Posterior cingulate gyrus (tissue), 11 donors: ENCODE measurements at regions not wholly inside any gene's neighbourhood (a gene's known extent, or its start where the extent isn't known, plus 50 kb on each side); places are given as distances from the start of the nearest gene placed in this dataset.
A peak's percentile ranks its signal among the peaks of the same experiment; 100 is the strongest.

ENCODE experiments used
- DNase-seq, 10 donors: peaks; one replicate each; pipeline versions ENCODE4 v3.0.0 to v3.0.0-alpha.2; 2020 to 2021; ENCODE audit warnings: mixed read lengths in 3 of 10
- intact Hi-C: fragments of 100-400 bp; cut with DNase I; formaldehyde crosslinking; loops from one replicate; pipeline ENCODE4 v1.15.1; 2023

DNA sequence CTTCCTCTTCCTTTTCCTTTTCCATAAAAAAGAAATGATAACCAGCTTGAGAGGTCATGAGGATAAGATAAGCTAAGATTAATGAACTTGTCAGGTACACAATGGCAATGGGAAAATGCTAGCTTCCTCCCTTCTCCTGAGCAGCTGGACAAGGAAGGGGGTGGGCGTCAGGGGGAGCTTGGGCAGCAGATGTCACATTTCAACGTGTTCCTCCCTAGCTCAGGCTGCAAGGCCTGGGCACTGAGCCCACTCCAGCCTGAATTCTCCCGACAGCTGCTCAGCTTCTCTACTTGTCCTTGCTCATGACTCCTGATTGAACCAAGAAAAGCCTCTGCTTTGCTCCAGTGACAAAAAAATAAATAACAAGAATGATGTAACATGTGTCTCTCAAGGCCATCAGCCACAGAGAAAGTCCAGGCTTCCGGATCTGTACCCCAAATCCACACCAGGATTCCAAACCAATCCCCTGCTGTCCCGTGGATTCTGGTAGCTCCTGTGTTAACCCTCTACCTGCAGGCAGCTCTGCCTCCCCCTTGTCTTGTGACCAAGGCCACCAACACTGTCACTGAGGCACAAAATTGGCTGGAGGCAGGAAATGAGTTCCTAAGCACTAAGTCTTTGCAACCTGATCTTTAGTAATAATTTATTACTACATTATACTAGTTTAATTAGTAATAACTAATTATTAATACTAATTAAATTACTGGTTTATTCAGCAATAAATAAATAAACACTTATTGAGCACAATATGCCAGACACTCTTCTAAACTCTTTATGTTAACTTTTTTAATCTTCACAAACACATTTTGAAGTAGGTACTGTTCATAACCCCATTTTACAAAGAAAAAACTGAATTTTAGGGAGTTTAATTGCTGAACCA, 146.5 kb downstream of the CCDC34 start:
- DNase-seq: peak in 9 of 10 donors; percentile 10 to 84 (median 33)
- intact Hi-C loops: no loop called here

DNA sequence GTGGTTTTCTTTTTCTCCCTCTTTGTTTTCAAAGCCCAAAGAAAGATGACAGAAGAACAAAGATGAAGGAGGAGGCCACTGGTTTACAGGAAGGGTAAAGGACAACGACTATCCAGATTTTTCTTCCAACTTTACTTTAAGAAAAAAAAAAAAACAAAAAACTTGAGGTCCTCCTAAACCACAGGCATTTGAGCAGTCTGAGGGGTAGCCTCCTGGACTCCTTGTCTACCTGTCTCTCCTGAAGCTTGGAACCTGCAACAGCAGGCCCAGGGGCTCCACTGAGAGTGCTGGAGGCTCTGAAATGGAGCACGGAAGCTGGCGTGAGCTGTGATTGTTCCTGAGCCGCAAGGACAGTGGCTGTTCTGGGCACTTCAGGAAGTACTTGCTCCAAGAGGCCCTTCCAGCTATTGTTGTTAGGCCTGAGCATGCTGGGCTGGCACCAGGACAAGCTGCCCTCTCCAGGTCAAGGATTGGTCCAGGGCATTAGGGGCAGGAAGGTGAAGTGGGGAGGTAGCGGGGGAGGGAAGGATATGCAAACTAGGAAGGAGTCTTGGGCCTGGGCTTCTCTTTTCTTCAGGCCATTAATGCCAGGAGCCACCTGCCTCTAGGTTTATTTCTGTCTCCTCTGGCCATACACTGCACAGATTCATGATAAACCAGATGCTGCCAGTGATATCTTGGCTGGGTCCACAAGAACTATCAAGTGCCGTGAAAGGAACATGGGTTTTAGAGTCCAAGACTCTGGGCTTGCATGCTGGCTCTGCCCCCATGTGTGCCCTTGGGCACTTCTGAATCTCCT, 147.3 kb downstream of the CCDC34 start:
- intact Hi-C loops: no loop called here

DNA sequence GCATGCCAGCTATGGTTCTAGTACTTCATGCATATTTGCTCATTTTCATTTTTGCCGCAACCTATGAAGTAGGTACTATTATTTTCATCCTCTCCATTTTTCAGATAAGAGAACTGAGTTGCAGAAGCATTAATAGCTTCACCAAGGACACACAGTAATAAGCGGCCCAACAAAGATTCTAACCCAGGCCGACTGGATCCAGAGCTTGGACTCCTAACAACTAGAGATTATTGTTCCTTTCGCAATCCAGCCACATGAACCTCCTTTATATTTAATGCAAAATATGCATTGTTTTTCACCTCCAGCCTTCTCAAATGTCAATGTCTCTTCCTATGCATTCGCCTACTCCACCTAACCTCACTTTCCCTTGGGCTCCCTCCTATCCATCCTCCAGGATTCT, 148.3 kb downstream of the CCDC34 start:
- DNase-seq: no peak
- intact Hi-C loops: no loop called here

More for the DNA sequence above, 147.3 kb downstream of the CCDC34 start:
- no peak for DNase-seq

DNA sequence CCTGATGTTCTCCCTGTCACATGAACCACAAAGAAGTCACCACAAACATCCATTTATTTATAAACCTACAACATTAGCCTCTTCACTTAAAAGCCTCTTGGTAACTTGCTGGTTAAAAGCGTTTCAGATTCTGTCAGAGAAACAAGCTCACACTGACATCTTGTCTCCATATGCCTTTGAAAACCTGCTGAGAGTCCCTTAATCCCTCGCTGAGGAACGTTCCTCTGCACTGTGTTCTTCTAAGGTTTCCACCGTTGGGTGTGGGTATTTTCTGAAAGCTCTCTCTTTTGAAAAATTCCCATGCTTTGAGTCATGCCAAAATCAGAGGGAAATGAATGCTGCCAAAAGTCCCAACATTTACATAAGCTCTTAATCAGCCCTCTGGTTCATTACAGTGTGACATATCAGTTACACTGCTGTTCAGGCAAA, 149.8 kb downstream of the CCDC34 start:
- intact Hi-C loops: no loop called here
- DNase-seq: no peak

DNA sequence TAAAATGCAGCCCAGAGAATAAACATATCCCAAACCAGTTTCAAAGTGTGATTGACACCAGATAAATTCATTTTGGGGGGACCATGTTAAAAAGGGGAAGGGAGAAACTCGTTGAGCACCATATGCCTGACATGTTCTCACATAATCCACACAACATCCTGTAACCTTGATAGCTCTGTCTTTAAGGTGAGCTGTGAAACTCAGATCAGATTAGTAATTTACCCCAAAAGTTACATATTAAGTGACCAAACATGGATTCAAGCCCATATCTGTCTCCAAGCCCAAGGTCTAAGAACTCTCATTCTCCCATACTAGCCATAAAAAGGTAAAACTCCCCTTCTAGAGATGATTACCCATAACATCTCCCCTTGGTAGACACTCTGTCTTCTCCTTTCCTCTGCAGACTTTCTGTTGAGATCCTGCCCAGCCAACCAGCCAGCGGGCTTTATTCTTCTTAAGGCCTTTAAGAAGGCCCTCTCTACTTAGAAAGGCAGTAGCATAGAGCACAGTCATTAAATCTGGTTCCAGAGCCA, 150.7 kb downstream of the CCDC34 start:
- no peak for DNase-seq
- intact Hi-C loops: no loop called here

DNA sequence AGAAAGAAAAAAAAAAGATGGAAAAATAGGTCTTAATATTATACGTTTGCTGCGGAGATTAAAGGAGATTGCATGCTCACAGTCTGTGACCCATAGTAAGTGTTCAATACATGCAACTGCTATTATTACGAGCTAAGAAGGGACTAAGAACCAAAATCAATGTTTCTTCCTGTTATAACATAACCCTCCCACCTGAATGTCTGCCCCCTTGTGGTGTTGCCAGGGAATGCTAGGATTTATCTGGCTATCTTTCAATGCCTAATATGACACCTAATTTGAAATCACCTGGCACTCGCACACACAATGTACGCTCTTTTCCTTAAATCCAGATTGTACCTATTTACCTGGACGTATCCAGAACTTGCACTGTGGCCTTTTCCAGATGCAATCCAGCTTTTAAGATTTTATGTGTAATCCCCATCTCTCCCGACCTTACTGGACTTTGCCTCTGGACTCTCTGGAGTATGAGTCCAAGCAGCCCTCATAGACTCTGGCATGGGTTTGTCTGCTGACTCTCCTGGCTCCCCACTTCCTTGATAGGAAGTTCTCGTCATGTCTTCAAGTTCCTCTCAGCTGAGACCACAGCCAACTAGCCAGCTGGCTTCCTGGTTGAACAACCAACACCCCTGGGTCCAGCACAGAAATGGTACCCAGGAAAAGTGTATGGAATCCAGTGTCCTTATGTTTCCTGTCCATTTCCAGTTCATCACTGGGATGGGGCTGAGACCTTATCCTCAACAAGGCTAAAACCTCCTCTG, 151.5 kb downstream of the CCDC34 start:
- intact Hi-C loops: no loop called here
- no peak for DNase-seq

DNA sequence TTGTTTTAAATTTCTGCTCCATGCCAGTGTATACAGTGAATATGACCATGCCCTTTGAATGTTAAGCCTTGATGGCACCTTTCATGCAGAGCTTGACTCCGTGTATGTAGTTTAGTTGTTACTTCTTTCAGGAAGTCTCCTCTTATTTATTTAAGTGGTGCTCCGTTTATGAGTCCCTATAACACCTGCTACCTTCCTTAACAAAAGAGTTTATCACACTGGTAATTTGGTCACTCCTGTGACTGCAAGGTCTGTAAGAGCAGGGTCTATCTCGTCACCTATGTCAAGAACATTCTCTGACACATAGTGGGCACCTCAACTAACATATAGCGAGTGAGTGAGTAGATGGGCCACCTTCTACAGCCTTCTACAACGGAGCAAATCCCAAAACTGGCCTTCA, 152.5 kb downstream of the CCDC34 start:
- intact Hi-C loops: no loop called here
- DNase-seq: no peak

DNA sequence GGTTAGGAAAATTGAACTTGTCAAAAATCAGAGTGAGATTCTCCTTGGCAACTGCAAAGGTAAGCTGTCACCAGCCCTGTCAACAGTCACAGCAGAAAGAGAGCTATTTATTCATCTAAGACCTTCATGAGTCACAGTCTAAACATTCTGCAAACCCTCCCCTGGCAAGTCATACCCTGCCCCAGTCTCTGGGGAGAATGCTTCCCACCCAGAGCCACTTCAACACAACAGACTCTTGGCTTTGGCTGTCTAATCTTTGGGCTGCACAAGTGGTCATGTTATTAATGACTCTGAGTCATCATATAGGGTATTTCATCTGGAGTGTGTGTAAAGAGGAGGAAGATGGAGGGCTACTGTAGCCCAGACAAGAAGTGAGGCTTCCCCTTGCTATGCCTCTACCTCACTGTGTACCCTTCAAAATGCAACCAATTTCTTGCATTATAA, 153.4 kb downstream of the CCDC34 start:
- intact Hi-C loops: no loop called here
- no peak for DNase-seq

DNA sequence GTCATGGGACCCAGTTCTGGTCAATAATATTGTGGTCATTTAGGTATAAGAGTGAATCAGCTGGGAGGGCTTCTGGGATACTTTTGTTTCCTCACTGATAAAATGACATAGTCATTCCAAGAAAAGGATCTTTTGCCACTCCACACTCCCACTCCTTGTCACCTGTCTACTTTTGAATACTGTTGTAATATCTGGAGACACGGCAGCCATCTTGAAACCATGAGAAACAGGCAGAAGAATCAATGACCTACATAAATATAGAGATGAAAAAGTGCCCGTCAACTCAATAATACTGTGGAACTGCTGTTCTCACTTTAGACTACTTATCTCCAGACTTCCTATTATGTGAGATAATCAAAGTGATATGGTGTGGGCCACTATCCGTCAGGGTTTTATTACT, 154.2 kb downstream of the CCDC34 start:
- intact Hi-C loops: no loop called here
- no peak for DNase-seq

DNA sequence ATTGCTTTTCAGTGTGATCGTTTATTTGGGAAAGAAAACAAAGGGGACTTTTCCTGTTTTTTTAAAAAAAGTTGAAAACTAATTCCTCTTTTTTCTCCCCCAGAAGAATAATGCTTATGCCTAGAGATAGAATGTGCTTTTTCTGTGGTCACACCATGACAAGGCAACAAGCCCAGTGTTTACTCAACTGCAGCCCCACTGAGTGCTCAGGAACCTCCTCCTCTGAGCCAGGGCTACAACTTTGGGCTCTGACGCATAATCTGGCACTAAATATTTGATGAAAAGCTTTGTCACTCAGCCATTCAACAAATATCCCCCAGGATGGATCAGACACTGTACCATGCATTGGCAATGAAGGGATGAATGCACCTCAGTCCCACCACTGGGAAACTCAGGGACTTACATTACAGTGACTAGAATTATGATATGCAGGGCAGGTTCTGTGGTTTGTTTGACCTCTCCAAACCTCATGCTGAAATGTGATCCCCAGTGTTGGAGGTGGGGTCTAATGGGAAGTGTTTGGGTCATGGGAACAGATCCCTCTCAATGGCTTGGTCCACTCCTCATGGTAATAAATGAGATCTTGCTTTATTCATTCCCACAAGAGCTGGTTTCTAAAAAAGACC, 155.9 kb downstream of the CCDC34 start:
- DNase-seq: no peak
- intact Hi-C loops: no loop called here

DNA sequence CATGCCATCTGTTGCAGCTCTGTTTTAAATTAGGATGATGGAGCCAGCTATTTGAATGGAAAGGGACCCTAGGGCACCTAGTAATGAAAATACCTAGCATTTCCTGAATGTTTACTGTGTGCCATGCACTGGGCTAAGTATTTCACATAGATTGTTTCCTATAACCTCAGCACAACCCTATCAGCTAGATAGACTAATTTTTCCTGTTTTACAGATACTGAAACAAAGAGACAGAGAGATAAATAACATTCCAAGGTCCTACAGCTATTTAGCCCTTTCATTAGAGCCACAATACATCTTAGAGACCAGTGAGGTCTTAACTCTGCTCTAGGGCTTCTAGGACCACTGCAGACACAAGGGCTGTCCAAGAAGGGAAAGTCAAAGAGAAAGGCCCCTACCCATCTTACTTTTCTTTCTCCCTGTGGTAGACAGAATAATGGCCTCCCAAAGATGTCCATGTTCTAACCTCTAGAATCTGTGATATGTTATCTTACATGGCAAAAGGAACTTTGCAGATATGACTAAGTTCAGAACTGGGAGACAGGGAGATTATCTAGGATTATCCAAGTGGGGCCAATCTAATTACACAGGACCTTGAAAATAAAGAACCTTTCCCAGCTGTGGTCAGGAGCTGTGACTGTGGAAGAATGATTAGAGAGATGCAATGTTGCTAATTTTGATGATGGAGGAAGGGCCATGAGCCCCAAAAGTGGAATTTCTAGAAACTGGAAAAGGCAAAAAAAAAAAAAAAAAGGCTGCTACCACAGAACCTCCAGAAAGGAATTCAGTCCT, 157.0 kb downstream of the CCDC34 start:
- intact Hi-C loops: no loop called here
- no peak for DNase-seq

DNA sequence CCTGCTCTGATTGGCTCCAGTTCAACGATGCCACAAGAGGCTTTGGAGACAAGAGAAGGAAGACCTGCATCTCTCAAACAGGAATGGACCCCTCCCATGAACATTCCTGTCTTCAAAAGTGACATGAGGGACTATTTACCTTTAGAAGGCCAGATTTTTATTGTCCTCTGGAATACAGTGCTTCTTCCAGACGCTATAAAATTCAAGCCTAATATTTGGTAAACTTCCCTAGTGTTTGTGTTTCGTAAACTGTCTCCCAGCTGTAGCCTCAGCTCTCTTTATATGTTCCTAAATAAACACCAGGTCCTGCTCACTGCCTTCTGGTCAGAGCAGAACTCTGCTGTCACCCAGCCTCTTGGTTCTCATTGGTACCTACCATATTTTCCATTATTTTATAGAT, 157.8 kb downstream of the CCDC34 start:
- no peak for DNase-seq
- intact Hi-C loops: no loop called here

DNA sequence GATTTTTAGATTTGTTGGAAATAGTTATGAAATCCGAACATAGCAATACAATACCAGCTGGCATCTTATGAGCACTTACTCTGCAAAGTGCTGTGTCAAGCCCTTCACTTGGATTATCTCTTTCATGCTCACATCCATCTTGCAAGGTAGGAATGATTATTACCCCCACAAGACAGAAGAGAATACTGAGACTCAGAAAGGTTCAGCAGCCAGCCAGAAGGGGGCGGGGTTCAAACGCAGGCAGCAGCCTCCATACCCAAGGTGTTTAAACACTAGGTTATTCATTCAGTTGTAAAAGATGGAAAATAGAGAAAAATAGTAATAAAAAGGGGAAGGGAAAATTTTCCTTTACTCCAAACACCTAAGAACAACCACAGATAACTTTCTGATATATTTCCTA, 158.5 kb downstream of the CCDC34 start:
- no peak for DNase-seq
- intact Hi-C loops: no loop called here

DNA sequence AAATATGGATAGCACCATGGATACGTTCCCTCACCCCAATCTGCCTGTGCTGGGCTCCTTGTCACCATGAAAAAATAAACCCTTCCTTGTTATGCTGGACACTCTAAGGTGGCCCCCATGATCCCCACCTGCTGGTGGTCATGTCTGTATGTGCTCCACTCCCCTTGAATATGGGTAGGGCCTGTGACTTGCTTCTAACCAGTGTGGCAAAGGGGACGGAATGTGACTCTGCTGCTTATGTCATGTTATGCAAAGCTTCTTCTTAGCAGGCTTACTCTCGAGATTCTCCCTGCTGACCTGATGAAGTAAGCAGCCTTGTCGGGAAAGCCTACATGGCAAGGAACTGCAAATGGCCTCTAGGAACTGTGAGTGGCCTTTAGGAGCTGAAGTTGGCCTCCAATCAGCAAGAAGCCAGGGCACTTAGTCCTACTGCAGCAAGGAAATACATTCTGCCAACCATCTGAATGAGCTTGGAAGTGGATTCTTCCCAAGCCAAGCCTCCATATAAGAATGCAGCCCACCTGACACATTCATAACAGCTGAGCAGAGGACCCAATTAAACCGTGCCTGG, 159.9 kb downstream of the CCDC34 start:
- intact Hi-C loops: no loop called here
- no peak for DNase-seq

DNA sequence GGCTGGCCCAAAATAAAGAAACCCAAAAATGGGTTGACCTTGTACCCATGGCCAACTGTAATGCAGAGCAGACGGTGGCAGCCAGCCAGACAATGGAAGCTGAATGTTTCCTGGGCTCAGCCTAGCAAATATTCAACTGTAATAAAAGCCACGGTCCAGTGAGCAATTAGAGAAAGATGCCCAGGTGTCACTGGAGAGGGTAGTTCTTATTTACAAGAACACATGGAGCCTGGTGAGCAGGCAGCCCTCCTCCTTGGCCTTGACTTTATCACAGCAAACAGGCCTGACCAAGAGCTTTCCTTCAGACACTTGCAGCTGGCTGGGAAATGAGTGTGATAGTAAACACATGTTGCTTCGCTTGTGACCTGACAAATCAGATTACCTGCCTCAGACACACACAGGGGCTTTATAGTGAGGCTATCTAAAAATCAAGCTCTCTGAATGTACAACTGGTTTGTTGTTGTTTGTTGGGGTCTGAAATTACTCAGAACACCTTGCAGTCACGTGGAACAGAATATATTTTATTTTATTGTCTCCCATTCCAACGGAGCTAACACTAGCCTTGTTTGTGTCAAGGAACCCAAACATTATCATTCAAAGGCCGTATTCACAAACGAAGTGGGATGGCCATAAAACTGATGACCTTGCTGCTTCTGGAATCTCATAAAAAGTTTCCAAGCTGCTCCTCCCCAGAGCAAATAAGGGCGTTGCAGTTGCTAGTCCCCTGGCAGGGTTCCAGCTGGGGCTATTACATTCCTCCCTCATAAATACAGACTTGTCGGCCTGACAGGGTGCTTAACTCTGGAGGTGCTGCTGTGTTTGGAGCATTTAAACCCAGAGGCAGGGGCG, 161.1 kb downstream of the BBOX1 start:
- intact Hi-C loops: no loop called here

DNA sequence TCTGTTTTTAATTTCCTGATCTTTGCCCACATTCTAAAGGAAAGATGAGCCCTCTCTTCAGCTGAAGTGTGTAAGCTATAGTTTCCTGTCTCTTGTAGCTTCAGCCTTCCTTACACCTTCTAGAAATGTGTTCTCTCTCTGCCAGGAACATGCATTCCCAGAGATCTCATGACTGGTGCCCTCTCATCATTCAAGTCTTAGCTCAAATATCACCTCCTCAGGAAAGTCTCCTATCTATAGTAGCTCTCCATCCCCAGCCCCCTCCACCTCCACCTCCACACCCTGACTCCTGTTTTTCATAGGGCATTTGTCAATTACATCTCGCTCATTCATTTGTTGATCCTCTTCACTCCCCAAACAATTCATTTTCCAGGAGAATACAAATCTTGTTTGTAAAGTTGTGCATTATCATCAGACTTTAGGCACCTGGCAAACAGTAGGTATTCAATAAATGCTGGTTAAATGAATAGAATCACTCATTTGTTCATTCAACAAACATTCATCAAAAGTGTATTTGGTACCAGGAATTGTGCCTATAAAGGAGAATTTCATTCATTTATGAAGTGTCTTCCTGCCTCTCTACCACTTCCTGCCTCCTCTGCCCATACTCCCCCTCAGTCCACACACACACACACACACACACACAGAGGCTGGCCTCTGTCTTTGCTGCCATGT, 160.3 kb downstream of the BBOX1 start:
- intact Hi-C loops: no loop called here
- DNase-seq: no peak

More for the DNA sequence above, 161.1 kb downstream of the BBOX1 start:
- DNase-seq: no peak

DNA sequence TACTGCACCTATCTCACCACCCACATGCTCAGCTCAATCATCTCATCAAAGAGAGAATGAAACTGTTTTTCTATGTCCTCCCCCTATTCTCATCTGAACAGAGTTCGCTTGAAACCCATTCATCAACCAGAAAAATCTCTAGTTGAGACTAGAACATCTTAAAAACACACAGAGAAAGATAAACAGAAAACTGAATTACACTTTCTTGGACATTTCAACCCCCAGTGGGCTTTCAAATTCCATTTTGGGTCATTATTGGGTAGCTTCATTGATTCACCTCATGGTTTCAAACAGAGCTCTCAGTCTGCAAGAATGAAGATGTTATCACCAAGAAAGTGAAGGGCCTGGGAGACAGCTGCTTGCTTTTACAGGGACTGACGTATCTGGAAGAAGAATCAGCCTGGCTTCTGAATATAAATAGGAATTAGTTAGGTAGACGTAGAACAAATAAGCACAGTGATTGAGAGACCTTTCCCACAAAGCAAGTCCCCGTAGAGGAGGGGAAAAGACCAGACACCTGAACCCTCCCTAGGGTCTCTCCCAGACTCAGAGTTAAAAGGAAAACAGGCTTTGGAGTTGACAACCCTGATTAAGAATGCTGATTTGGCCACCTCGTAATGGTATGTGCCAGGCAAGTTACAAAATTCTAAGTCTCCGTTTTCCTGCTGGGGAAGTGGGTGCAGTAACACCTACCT, 155.7 kb downstream of the BBOX1 start:
- intact Hi-C loops: no loop called here
- DNase-seq: no peak
